IPS-NIHi7 (cell line): ENCODE measurements at regions not wholly inside any gene's neighbourhood (a gene's known extent, or its start where the extent isn't known, plus 50 kb on each side); places are given as distances from the start of the nearest gene placed in this dataset.

Source experiments
- DNase-seq: peaks from one replicate; pipeline ENCODE4 v3.0.0; 2012; ENCODE audit warnings: mixed read lengths; ENCODE audit errors: extremely low spot score

DNA sequence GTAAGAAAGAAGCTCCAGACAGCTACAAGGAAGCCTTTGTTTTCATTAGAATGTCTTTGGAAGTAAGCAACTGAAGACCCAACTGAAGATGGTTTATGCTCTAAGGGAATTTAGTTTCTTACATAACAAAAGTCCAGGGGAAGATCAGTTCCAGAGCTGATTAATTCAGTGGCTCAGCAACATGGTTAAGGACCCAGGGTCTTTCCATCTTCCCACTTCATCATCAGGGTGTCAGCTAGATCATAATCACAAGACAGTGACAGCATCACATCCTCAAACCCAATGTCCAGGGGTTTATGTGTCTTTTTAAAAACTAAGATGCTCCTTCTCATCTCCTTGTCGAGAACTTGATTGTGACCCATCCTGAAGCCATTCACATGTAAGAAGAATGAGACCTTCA is 119.7 kb upstream of the PRDM1 start:
- DNase-seq = no peak

DNA sequence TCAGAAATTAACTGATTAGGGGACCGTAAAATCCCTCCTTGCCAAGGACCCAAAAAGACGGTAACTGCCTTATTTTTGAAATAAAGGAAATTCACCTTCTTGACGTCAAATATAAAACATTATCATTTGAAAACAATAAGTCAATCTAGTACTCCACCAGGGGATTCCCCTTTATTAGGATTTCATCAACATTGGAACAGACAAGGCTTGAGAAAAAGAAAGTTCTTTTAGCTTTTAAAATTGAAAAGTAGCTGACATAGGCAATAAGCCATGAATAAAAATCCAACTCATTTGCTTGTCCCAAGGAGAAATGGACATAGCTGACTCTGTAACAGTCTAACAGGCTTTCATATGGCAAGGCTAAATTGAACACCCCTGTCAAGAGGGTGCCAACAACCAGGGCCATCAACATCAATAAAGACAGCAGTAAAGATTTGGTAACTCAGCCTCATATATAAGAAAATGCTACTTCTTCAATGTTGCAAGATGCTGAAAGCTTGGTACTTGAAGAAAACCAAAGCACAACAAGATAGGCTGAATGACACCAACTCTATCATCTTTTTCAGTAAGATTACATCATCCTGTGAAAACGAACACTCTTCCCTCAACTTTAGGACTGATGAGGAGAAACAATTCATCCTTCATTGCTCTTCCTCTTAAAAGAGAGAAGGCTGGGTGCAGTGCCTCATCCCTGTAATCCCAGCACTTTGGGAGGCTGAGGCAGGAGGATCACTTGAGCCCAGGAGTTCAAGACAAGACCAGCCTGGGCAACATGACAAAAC is 121.0 kb upstream of the PRDM1 start:
- DNase-seq = no peak

DNA sequence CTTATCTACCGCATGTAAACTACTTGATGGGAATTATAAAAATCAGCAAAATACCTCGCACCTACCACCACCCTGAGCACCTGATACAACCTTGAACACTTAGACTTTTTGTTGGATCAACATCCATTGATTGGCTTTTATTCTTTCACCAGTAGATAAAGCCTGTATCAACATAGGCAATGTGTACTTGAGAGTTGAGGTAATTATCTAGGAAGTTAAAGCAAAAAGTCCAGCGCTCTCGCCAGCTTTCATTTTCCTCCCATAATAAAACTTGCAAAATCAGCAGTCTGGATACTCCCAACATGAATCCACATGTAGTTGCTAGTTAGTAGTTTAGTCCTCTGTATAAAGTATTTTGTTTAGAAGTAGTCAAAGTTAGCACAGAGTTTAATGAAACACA is 132.0 kb upstream of the PRDM1 start:
- no peak for DNase-seq

DNA sequence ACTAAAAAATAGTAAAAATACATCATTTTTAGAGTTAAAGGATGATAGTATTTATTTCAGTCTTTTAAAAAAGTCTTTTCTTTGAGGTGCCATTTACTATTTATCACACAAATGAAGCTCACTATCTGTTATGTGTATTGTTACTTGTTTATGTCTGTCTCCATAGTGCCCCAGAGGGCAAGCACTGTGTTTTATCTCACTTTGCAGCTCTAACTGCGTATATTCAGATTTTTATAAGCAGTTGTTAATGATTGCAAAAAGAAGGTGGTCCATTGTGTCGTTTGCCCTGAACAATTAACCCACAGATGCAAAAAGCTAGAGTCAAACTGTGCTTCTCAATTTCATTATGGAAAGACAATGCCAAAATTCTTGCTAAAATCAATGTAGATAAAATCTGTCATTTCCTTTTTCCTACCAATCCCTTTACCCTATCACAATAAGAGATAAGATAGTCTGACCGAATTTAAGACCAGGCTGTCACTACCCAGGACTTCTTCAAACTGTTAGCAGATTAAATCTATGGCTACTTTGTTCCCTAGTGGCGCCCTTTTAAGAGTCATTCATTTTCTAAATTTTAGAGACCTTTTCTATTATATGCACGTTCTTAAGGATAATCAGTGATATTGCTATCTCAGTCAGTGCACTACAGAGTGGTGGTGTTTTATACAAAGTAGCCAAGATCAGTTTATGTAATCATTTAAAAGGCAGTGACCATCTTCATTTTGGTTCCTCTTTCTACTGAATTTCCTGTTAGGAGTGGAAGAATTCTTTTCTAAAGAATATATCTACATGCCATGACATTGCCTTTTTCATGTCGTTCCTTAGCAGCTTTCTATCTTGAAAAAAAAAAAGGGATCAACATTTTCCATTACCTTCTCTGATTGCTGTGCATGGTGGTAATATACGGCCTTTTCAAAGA is 133.1 kb upstream of the PRDM1 start:
- DNase-seq = no peak

DNA sequence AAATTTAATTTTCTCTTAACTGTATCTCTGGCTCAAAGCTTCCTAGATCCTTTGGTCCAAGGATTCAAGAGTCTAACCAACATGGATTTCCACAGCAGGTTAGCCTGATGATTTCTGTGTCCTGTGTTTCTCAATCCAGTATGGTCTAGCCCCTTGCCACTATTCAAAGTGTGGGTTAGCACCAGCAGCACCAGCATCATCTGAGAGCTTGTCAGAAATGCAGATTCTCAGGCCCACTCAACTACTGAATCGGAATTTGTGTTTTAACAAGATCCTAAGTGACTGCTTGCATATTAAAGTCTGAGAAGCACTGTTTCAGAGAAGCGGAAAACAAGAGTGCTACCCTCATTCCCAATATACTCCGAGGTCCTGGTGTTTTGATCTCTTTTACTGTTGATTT is 133.8 kb upstream of the PRDM1 start:
- DNase-seq = no peak

DNA sequence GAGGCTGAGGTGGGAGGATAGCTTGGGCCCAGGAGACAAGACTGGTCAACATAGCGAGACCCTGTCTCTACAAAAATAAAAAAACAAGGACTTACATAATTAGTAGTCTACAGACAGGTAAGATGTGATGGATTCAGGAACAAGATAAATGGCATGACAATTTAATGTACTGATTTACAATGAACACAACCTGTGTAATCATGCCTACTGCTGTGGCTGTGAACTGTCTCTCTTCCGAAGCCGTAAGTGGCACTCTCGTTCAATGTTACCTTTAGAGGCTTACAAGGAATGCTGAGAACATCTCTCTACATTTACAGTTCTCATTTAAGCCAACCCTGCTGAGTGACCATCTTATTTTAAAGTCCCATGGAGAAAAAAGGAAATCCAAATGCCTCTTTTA is 134.8 kb upstream of the PRDM1 start:
- DNase-seq = no peak

DNA sequence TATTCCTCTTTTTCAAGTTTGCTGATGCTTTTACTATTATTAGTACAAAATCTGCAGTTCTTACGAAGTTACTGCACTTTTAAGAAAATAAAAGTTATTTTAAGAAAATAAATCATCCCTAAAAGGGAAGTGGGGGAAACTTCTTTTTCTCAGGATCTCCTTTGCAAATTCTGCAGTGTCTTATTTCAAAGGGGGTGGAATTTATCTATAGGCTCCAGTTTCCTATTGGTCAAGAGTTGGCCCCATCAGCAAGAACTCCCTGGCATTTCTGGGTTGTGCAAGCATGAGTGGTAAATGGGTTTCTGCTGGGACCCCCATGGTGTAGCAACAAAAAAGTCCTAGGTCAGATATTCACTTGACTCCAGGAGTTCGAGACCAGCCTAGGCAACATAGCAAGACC is 136.3 kb upstream of the PRDM1 start:
- DNase-seq = peak; percentile 43

DNA sequence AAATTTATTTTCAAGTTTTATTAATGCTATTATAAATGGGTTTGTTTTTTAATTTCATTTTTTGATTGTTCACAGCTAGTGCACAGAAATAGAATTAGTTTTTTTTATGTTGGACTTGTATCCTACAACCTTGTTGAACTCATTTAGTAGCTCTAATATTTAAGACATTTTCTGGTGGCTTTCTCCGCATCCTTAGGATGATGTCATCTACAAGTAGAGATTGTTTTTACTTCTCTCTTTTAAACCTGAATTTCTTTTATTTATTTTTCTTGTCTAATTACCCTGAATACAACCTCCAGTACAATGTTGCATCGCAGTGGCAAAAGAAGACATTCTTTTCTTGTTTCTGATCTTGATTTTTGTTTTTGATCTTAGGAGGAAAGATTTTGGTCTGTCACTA is 142.6 kb upstream of the PRDM1 start:
- DNase-seq = no peak

DNA sequence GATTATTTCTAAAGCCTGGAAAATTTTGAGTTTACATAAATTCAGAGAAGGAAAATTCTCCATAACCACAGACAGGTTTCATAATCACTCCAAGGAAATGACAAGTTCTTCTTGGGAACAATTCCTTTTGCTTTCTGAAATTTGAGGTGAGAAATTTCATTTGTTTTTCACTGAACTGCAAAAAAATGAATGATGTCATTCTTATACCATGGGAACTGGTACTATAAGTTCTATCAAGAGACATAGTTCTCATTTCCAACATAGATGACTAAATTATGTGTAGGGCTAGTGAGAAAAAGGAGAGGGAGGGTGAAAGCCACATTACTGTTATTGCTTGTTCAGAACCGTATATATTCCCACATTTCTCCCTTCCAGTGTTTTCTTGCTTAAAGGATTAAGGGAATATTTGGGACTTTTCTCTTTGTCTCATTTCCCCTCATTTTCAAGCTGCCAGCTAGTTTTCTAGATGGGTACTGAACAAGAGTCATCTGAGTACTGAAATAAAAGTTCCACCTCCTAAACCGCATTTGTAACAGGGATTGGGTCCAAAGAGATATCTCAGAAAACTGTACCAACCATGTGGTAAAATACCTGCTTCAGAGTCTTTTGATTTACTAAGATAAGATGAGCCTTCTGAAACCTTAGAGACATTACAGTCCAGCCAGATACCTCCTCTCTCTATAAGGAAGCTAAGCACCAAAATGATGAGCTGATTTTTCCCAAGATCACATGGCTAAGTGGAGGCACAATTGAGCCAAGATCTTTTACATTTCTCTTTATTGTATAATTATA is 144.3 kb upstream of the PRDM1 start:
- DNase-seq = no peak

DNA sequence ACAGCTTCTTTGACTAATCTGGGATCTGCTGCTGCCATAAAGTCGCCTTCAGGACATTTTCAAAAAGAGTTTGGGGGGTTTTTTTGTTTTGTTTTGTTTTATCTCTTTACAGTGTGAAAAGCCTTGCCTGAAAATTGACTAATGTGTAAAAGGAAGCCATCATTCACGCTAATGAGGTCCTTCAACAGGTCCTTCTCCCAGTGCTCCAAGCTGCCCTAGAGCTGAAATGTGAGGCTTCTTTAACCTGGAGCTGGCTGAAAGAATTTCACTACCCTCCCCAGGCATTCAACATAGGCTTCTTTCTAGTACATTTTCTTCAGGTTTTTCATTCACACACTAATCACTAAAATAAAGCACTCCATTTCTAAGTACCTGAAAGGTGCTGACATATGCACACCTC is 145.1 kb upstream of the PRDM1 start:
- DNase-seq = no peak

DNA sequence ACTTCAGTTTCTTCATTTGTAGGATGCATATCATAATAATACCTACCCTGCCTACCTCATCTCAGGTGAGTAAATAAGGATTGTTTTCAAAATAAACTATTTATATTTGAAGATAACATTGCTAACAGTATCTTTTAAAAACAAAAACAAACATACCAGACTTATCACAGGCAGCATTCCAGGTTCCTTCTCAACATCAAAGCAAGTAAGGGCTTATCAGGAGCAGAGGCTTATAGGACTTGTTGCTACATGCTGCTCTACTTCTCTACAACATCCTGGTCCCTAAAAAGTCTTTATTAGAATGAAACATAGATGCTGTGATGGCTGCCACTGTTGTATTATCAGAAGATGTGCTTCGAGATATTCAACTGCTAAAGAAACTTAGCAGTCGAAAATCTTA is 149.2 kb upstream of the PRDM1 start:
- DNase-seq = no peak

DNA sequence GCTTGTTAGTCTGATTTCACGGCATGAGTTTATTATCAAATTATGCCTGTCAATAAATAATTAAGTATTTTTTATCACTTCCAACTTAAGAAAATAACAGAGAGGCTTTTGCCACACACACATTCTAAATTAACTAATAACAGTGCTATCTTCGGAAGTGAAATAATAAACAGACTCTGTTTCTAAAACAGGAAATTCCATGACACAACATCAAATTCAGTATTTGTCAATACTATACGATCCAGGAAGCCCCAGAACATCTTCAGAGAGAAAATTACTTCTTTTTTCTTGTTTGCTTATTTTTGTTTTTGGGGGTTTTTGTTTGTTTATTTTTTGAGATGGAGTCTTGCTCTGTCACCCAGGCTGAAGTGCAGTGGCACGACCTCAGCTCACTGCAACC is 150.7 kb upstream of the PRDM1 start:
- DNase-seq = no peak

DNA sequence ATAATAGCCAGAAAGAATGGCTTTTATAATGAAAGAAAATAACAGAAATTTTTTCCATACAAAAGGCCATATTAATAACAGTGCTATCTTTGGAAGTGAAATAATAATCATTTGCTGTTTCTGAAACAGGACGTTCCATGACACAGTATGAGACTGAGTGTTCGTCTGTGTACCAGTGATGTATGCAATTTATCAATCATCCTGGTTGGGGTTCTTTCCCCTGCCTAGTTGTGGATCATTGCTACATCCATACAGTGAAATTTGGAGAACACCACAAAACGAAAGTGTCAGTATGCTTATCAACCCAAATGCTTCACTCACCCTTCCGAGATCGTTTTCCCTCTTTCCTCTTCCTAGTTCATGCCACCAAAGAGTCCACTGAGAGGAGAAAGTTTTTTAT is 151.4 kb upstream of the PRDM1 start:
- DNase-seq = no peak

DNA sequence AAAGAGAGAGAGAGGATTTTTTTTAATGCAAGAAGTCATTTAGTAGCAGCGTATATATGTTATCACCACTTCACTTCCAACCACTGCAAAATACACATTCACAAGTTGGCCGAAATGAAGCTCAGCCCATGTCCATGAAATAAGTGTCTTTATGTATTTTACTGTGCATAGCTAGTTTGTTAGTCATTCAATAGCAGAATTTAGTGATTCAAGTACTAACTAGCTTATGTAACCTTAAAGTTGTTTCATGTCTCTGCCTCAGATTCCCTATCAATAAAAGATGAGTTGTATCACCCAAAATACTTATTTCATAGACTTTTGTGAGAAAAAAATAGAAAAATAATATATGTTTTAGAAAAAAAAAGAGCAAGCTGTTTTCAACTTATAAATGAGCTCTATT is 153.7 kb upstream of the PRDM1 start:
- no peak for DNase-seq

DNA sequence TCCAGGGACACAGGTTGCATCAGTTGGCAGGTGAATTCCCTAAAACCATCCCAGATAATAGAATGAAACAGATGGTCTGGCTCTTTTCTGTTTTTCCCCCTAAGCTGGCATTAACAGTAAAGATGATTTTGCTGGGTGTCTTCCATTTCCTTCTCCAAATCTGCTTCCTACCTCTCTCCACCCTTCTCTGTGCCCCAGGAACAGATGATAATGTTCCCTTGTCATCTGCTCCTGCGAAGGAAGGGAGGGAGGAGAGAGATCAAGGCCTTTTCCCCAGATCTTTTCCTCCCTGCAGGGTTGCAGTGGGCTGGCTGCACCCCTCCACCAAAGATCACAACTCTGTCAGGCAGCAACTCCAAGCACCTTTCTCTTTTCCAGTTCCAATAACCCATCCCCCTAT is 156.5 kb upstream of the PRDM1 start:
- no peak for DNase-seq

DNA sequence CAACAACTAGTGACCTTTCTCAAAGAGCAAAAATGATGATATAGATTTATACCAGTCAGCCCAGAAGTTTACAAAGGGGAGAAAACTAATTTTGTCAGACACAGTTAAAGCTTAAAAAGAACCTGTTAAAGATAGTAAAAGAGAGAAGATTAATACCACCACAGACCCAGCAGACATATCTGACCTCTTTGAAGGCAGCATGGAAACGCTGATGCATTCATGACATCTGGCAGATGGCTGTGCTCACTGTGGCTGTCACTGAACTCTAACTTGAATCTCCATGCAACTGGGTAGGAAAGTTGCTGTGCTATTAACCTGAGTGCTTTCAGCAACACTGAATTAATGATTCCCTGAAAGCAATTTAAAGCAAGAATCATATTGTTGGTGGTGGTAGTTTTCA is 159.8 kb upstream of the PRDM1 start:
- DNase-seq = no peak

DNA sequence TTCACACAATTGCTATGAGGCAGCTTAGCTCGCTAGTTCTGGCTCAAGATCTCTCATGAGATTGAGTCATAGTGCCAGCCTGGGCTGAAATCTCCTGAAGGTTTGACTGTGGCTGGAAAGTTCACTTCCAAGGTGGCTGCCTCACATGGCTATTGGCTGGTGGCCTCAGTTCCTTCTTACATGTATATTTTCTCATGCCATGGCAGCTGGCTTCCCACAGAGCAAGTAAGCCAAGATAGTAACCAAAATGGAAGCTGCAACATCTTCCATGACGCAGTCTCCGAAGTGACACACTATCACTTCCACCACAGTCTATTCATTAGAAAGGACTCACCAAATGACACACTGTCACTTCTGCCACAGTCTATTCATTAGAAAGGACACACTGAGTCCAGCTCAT is 160.4 kb upstream of the PRDM1 start:
- DNase-seq = no peak

DNA sequence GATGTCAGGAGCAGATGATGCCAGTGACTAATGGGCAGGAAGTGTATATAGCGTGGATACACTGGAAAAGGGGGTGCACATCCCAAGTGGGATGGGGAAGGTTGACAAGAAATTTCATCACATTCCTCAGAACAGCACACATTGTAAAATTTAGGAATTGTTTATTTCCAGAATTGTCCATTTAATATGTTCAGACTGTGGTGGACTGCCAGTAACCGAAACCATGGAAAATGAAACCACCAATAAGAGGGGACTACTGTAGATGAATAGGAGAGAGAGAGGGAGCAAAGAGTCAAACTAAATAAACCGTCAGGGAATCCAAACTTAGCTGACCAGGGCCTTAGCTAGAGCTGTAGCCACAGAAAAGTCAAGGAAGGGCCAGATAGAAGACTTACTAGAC is 164.4 kb upstream of the PRDM1 start:
- DNase-seq = no peak

DNA sequence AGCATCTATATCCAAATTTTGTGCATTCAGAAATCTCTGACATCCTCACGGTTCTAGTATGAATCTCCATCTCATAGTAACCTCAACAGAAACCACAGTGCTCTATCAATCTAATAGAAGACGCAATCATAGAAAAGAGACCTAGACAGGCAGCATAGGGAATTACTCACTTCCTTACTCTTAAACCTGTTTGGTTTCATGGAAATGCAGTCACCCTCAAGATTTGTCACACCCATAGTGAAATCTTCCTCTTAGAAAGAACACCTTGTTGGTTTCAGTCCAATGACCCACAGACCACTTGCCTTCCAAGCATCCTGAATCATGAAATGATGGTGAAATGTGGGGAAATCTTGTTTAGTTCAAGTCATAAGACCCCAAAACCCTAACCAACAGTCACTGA is 166.1 kb upstream of the PRDM1 start:
- DNase-seq = no peak

DNA sequence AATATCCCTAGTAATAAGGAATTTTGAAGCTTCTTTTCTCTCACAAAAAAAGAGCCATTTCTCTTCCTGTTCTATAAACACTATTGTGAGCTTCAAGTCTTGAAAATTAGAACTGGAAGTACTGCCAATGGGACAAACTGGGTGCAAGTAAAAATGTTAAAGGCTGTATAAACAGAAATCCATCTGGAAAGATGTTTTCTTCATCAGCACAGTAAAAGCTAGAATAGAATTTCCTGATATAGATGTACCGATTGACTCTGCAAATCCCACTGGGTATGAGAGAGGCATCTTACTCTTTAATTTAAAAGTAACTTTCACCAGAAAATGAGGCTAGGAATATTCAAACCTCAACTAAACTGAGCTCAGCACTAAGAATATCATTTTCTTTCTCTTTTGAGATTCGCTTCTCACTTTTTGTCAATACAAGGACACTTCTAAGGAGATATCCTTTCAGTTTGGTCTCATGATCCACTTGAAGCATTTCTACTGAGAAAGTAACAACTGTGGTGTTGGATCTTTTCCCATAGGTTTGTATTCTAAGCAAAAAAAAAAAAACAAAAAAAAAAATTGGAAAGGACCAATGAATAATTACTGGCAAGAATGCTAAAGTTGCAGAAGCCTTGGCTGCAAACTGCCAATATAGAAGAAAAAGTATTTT is 169.0 kb upstream of the PRDM1 start:
- no peak for DNase-seq

DNA sequence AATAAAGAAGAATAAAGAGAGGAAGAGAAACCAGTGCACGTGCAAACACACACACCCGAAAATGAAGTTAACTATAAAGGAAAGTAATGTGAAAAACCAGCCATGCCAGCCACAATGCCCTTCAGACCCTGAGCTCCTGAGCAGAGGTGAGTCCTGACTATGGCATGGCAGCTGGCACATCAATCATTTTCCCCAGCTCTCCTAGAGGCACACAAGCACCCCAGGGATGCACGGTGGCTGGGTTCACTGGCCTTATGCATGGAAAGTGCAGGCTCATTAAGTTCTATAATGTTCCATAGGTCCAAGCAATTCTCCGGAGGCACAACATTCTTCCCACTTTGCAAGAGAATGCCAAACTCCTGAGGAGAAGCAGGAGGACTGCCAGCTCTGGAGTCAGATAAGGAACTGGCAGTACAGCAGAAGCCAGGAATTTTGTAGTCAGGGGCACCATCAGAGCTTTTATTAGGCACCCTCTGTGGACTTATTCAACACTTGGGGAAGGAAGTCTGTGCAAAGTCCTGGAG is 175.0 kb upstream of the PRDM1 start:
- DNase-seq = no peak

DNA sequence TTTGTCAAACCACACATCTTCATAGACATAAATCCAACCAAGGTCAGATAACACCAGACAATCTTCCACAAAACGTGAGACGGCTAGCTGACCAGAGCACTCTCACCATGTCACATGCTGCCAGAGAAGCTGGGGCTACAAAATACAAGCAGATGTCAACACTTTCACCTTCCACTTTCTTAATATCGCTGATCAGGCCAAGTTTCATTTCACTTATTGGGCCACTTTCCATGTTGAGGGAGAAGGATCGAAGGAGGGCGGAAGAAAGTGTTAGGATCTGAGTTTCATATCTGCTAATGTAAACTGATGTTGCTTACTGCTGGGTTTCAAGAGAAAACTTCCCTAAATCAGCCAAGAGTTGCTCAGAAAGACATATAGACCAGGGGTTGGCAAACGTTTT is 177.0 kb upstream of the PRDM1 start:
- no peak for DNase-seq
